Endodermal cell (in vitro differentiated cells): ENCODE measurements at regions not wholly inside any gene's neighbourhood (a gene's known extent, or its start where the extent isn't known, plus 50 kb on each side); places are given as distances from the start of the nearest gene placed in this dataset.

ENCODE experiments used
- DNase-seq: peaks from one replicate; pipeline ENCODE4 v3.0.0-alpha.2; 2017
- H3K27ac ChIP-seq: 2 replicates; pipeline ENCODE4 v1.5.1; 2013; ENCODE audit warnings: mild to moderate bottlenecking, low read depth, low read length, moderate library complexity
- H3K27me3 ChIP-seq: 2 replicates; pipeline ENCODE4 v1.6.1; 2013; ENCODE audit warnings: mild to moderate bottlenecking, low read length, moderate library complexity; ENCODE audit not compliant: insufficient read depth, control insufficient read depth, poor library complexity, severe bottlenecking
- H3K36me3 ChIP-seq: 2 replicates; pipeline ENCODE4 v1.7.0; 2013; ENCODE audit warnings: mild to moderate bottlenecking, low read length, moderate library complexity; ENCODE audit not compliant: control insufficient read depth, insufficient read depth
- H3K4me1 ChIP-seq: one replicate; pipeline ENCODE4 v1.7.0; 2013; ENCODE audit warnings: low read length; ENCODE audit not compliant: control insufficient read depth, insufficient read depth
- H3K4me3 ChIP-seq: 2 replicates; pipeline ENCODE4 v1.5.1; 2013; ENCODE audit warnings: mild to moderate bottlenecking, low read length, moderate library complexity
- H3K9ac ChIP-seq: 2 replicates; pipeline ENCODE4 v1.6.1; 2013; ENCODE audit warnings: mild to moderate bottlenecking, low read length, moderate library complexity; ENCODE audit not compliant: poor library complexity, severe bottlenecking; ENCODE audit errors: extremely low read depth
- H3K9me3 ChIP-seq: 2 replicates; pipeline ENCODE4 v1.6.1; 2013; ENCODE audit warnings: mild to moderate bottlenecking, low read length, moderate library complexity; ENCODE audit not compliant: control insufficient read depth
- H3K27ac Mint-ChIP-seq: 2 replicates; pipeline ENCODE4 v1.8.0; 2020; ENCODE audit warnings: mixed read lengths
- H3K27me3 Mint-ChIP-seq: 2 replicates; pipeline ENCODE4 v1.8.0; 2021; ENCODE audit warnings: mild to moderate bottlenecking, mixed read lengths; ENCODE audit not compliant: insufficient read depth
- H3K36me3 Mint-ChIP-seq: 2 replicates; pipeline ENCODE4 v1.8.0; 2020; ENCODE audit warnings: low read depth, mixed read lengths
- H3K4me1 Mint-ChIP-seq: 2 replicates; pipeline ENCODE4 v1.8.0; 2020; ENCODE audit warnings: mixed read lengths
- H3K4me3 Mint-ChIP-seq: 2 replicates; pipeline ENCODE4 v1.8.0; 2020; ENCODE audit warnings: mild to moderate bottlenecking, moderate library complexity, mixed read lengths
- H3K9me3 Mint-ChIP-seq: 2 replicates; pipeline ENCODE4 v1.8.0; 2020; ENCODE audit warnings: mild to moderate bottlenecking, mixed read lengths
- CTCF ChIP-seq: fragments of 200-600 bp; sonication (generic); conservative IDR thresholded peaks from 2 replicates; pipeline ENCODE4 v1.5.0; 2021; ENCODE audit warnings: antibody characterized with exemption, mild to moderate bottlenecking
- WGBS, 2 experiments: methylation state at CpG; one replicate each; pipeline versions ENCODE4 v1.1.5 to v1.1.7; 2013; ENCODE audit warnings: missing lambda C conversion rate in 2 of 2, mixed read lengths in 1 of 2; ENCODE audit not compliant: insufficient coverage in 1 of 2, insufficient read length in 1 of 2; 5-methylcytosine and 5-hydroxymethylcytosine counted together

GRCh38 chr4:53721263-53721662 lies 130.0 kb upstream of the LNX1 start:
- Histone ChIP-seq H3K36me3 (no peaks in the 10 kb centered on the region), H3K9ac (no peak overlapping the region), H3K4me1 (peaks cover 3% of the 10 kb centered on the region), H3K9me3 (no peaks in the 10 kb centered on the region), H3K27ac (no peak overlapping the region), H3K4me3 (no peak overlapping the region), H3K27me3 (peaks cover 45% of the 10 kb centered on the region)
- TF ChIP-seq CTCF: no peak
- 75 to 87% methylated on average over 1 of the region's 1 CpG for WGBS, 2 experiments
- Mint-ChIP-seq H3K9me3 (no peaks in the 10 kb centered on the region), H3K27ac (no peak overlapping the region), H3K4me1 (peaks cover 17% of the 10 kb centered on the region), H3K27me3 (peaks cover 46% of the 10 kb centered on the region), H3K36me3 (no peaks in the 10 kb centered on the region), H3K4me3 (no peak overlapping the region)
- no peak for DNase-seq

- Histone ChIP-seq H3K27ac (no peak overlapping the region), H3K27me3 (peaks cover 48% of the 10 kb centered on the region), H3K36me3 (no peaks in the 10 kb centered on the region), H3K4me1 (peaks cover 3% of the 10 kb centered on the region), H3K9me3 (no peaks in the 10 kb centered on the region), H3K4me3 (no peak overlapping the region), H3K9ac (no peak overlapping the region)
- H3K36me3 Mint-ChIP-seq: no peaks in the 10 kb centered on the region
- H3K27me3 Mint-ChIP-seq: peaks cover 50% of the 10 kb centered on the region
- DNase-seq: no peak
- TF ChIP-seq CTCF: no peak
- H3K27ac Mint-ChIP-seq: no peak overlapping the region
- no peaks in the 10 kb centered on the region for H3K9me3 Mint-ChIP-seq
- H3K4me3 Mint-ChIP-seq: no peak overlapping the region
- WGBS, 2 experiments: 72% methylated on average over 5 of the region's 5 CpGs; no CpG with 5 or more reads in 1 of the 2 experiments
- H3K4me1 Mint-ChIP-seq: peaks cover 17% of the 10 kb centered on the region
These were observed 129.5 kb upstream of the LNX1 start for GRCh38 chr4:53720776-53721175.

- 93 to 98% methylated on average over 4 of the region's 4 CpGs for WGBS, 2 experiments
- no peak overlapping the region for H3K27ac ChIP-seq
- peaks cover 44% of the 10 kb centered on the region for H3K27me3 Mint-ChIP-seq
These were observed 125.8 kb upstream of the LNX1 start for GRCh38 chr4:53717064-53717549.

More at GRCh38 chr4:53717064-53717549, 125.8 kb upstream of the LNX1 start:
- Histone ChIP-seq H3K4me1 (peaks cover 3% of the 10 kb centered on the region), H3K9ac (no peak overlapping the region), H3K27me3 (peaks cover 45% of the 10 kb centered on the region), H3K4me3 (no peak overlapping the region), H3K9me3 (no peaks in the 10 kb centered on the region), H3K36me3 (no peaks in the 10 kb centered on the region)
- DNase-seq: no peak
- TF ChIP-seq CTCF: no peak
- Mint-ChIP-seq H3K4me3 (no peak overlapping the region), H3K4me1 (peaks cover 14% of the 10 kb centered on the region), H3K36me3 (no peaks in the 10 kb centered on the region), H3K27ac (no peak overlapping the region), H3K9me3 (no peaks in the 10 kb centered on the region)
